Ishikawa (cell line): ENCODE measurements at regions not wholly inside any gene's neighbourhood (a gene's known extent, or its start where the extent isn't known, plus 50 kb on each side); places are given as distances from the start of the nearest gene placed in this dataset.

ENCODE experiments used
- YY1 ChIP-seq: IDR thresholded peaks from 2 replicates; pipeline ENCODE4 v1.6.1; 2012; ENCODE audit warnings: low read depth
- TF ChIP-seq, protein P1 (sequence below): IDR thresholded peaks from 2 replicates; pipeline ENCODE4 v1.6.1; 2012

GRCh38 chr1:238772322-238772721 is 614.0 kb upstream of the CHRM3 start:
- TF ChIP-seq, protein P1, sequence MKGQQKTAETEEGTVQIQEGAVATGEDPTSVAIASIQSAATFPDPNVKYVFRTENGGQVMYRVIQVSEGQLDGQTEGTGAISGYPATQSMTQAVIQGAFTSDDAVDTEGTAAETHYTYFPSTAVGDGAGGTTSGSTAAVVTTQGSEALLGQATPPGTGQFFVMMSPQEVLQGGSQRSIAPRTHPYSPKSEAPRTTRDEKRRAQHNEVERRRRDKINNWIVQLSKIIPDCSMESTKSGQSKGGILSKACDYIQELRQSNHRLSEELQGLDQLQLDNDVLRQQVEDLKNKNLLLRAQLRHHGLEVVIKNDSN, result no peak
- TF ChIP-seq YY1, result no peak
